Tibial artery (tissue), 4 donors: ENCODE measurements at regions not wholly inside any gene's neighbourhood (a gene's known extent, or its start where the extent isn't known, plus 50 kb on each side); places are given as distances from the start of the nearest gene placed in this dataset.

Source experiments
- DNase-seq, 2 donors: peaks; one replicate each; pipeline ENCODE4 v3.0.0-alpha.2; 2019
- H3K27ac ChIP-seq, 2 donors: fragments of 200-600 bp; sonication (generic) in 1 of 2; 1 replicate in 1 of 2; 2 replicates in 1 of 2; pipeline ENCODE4 v1.5.1; 2018 to 2019; ENCODE audit warnings: mild to moderate bottlenecking in 1 of 2
- H3K27me3 ChIP-seq, 2 donors: fragments of 200-600 bp; sonication (generic) in 1 of 2; one replicate each; pipeline versions ENCODE4 v1.5.1 to v1.6.0; 2016 to 2019
- H3K36me3 ChIP-seq, 3 donors: fragments of 200-600 bp; sonication (generic) in 2 of 3; one replicate each; pipeline ENCODE4 v1.5.1; 2016 to 2019; ENCODE audit warnings: mild to moderate bottlenecking in 2 of 3
- H3K4me1 ChIP-seq, 4 donors: fragments of 200-600 bp; sonication (generic) in 2 of 4; 1 replicate in 3 of 4; 2 replicates in 1 of 4; pipeline ENCODE4 v1.5.1; 2016 to 2019
- H3K4me3 ChIP-seq, 2 donors: fragments of 200-600 bp; sonication (generic) in 1 of 2; 1 replicate in 1 of 2; 2 replicates in 1 of 2; pipeline ENCODE4 v1.5.1; 2018 to 2019; ENCODE audit warnings: mild to moderate bottlenecking in 2 of 2
- H3K9me3 ChIP-seq, 3 donors: fragments of 200-600 bp; sonication (generic) in 1 of 3; one replicate each; pipeline ENCODE4 v1.5.1; 2016 to 2019
- intact Hi-C: fragments of 100-400 bp; cut with DNase I; formaldehyde crosslinking; loops from one replicate; pipeline ENCODE4 v1.15.0; 2023; ENCODE audit warnings: low total_unique reads
- TF ChIP-seq, protein P1 (sequence below), 2 experiments: fragments of 200-600 bp in 1 of 2; fragments of 450-650 bp in 1 of 2; IDR thresholded peaks; one replicate each; pipeline ENCODE4 v1.5.1; 2017 to 2019; ENCODE audit warnings: antibody characterized with exemption in 2 of 2, mild to moderate bottlenecking in 1 of 2, moderate library complexity in 1 of 2

DNA sequence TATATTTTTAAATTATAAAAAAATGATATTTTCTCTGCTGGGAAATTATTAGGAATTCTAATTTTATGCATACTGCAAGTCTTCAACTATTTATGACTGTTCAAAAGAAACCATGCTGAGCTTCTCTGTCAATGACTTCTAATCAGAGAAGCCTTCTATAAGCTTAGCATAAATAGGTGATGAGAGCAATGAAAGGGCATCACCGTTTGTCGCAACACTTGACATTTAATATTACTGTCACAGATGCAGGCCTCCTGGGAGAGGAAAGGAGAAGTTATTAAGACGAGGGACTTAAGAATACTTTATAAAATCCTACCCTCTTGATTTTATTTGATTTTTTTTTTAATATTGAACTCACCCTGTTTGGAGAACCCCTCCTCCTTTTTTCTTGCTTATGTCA is 69.8 kb downstream of the CAPZA3 start:
- no peaks in the 10 kb centered on the region for H3K27me3 ChIP-seq
- intact Hi-C loops: no loop called here
- H3K36me3 ChIP-seq: no peaks in the 10 kb centered on the region
- no peak overlapping the region for H3K27ac ChIP-seq
- no peaks in the 10 kb centered on the region for H3K9me3 ChIP-seq
- no peak for DNase-seq
- H3K4me3 ChIP-seq: no peak overlapping the region
- TF ChIP-seq, protein P1, sequence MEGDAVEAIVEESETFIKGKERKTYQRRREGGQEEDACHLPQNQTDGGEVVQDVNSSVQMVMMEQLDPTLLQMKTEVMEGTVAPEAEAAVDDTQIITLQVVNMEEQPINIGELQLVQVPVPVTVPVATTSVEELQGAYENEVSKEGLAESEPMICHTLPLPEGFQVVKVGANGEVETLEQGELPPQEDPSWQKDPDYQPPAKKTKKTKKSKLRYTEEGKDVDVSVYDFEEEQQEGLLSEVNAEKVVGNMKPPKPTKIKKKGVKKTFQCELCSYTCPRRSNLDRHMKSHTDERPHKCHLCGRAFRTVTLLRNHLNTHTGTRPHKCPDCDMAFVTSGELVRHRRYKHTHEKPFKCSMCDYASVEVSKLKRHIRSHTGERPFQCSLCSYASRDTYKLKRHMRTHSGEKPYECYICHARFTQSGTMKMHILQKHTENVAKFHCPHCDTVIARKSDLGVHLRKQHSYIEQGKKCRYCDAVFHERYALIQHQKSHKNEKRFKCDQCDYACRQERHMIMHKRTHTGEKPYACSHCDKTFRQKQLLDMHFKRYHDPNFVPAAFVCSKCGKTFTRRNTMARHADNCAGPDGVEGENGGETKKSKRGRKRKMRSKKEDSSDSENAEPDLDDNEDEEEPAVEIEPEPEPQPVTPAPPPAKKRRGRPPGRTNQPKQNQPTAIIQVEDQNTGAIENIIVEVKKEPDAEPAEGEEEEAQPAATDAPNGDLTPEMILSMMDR (IDR thresholded peaks at IDR 0.05): no peak
- H3K4me1 ChIP-seq: no peaks in the 10 kb centered on the region

DNA sequence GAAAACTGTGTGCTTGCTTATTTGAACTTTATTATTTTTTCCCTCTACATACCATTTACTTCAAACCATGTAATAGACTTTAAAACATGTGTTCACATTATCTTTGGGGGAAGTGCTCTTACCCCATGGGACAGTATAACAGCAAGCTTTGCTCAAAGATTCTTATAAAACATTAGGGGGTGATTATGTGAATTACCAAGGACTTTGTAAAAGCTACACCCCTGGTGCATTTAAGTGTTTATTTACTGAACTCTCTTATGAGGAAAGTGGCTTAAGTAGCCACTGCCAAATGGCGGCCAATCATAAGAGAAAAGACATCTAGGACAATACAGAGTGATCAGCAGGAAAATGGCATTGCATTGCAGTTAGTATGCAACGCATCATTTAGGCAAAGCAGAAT is 70.3 kb downstream of the CAPZA3 start:
- Histone ChIP-seq H3K27ac (no peak overlapping the region), H3K27me3 (no peaks in the 10 kb centered on the region), H3K36me3 (no peaks in the 10 kb centered on the region), H3K4me1 (no peaks in the 10 kb centered on the region), H3K9me3 (no peaks in the 10 kb centered on the region), H3K4me3 (no peak overlapping the region)
- intact Hi-C loops: no loop called here
- TF ChIP-seq, protein P1 (IDR thresholded peaks at IDR 0.05): no peak
- DNase-seq: no peak

DNA sequence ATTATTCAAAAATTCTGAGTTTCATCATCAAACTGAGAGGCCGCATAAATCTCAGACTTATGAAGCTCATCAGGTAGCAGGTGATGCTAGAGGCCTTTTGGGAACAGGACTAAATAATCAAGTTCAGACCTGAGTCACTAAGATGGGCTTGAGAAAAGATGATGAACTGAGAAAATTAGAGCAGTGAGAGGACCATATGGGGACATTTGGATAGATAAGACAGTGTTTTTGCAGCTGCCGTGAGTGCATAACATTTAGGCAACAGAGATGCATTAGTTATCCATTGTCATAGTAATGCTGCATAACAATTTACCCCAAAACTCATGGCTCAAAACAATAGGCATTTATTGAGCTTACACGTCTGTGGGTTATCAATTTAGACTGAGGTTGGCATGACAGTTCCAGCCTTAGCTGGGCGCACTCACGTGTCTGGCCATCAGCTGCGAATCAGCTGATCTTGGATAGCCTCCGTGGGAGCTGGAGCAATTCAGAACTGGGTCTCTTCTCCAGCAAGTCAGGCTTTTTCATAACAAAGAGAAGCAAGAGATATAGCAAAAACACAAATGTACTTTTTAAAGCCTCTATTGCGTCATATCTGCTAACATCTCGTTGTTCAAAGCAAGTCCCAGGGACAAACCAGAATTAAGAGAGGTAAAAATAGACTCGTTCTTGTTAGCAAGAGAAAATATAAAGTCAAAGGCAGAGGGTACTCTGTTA is 72.8 kb downstream of the CAPZA3 start:
- TF ChIP-seq, protein P1 (IDR thresholded peaks at IDR 0.05): no peak
- no peak for DNase-seq
- Histone ChIP-seq H3K27me3 (no peaks in the 10 kb centered on the region), H3K9me3 (no peaks in the 10 kb centered on the region), H3K36me3 (no peaks in the 10 kb centered on the region), H3K4me3 (no peak overlapping the region), H3K4me1 (no peaks in the 10 kb centered on the region), H3K27ac (no peak overlapping the region)
- intact Hi-C loops: no loop called here

GRCh38 chr12:18811273-18811672 is 73.4 kb downstream of the CAPZA3 start:
- intact Hi-C loops: no loop called here
- TF ChIP-seq, protein P1 (IDR thresholded peaks at IDR 0.05): no peak
- Histone ChIP-seq H3K27me3 (no peaks in the 10 kb centered on the region), H3K27ac (no peak overlapping the region), H3K4me1 (no peaks in the 10 kb centered on the region), H3K9me3 (no peaks in the 10 kb centered on the region), H3K36me3 (no peaks in the 10 kb centered on the region), H3K4me3 (no peak overlapping the region)
- DNase-seq: no peak

DNA sequence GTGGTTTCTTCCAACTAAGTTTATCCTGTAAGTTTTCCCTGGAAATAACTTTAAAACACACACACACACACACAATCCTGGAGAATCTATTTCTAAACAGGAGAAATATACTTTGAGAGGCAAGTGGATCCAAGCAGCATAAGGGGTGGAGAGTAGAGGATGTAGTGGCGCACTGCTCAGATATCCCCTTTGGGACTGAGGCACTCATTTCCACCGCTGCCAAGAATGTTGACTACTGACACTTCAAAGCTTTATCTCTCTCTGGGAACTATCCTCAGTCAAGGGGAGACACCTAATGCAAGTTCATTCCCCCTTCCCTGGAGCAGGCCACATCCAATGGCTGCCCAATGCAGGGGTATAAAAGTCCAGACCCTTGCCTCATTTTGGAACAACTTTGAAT is 75.8 kb downstream of the CAPZA3 start:
- Histone ChIP-seq H3K27me3 (no peaks in the 10 kb centered on the region), H3K27ac (no peak overlapping the region), H3K9me3 (no peaks in the 10 kb centered on the region), H3K4me3 (no peak overlapping the region), H3K36me3 (no peaks in the 10 kb centered on the region), H3K4me1 (no peaks in the 10 kb centered on the region)
- TF ChIP-seq, protein P1 (IDR thresholded peaks at IDR 0.05): no peak
- DNase-seq: no peak
- intact Hi-C loops: no loop called here
